T-helper 1 cell (primary cell): ENCODE measurements at regions not wholly inside any gene's neighbourhood (a gene's known extent, or its start where the extent isn't known, plus 50 kb on each side); places are given as distances from the start of the nearest gene placed in this dataset.
"Not testable (repeated sequence)": the region's sequence is repeated elsewhere in the genome, so short reads cannot be mapped to it uniquely, and the experiment has no call there.

Experiments
- DNase-seq, 5 donors: peaks; one replicate each; pipeline ENCODE4 v3.0.0-alpha.2; 2012 to 2020

DNA sequence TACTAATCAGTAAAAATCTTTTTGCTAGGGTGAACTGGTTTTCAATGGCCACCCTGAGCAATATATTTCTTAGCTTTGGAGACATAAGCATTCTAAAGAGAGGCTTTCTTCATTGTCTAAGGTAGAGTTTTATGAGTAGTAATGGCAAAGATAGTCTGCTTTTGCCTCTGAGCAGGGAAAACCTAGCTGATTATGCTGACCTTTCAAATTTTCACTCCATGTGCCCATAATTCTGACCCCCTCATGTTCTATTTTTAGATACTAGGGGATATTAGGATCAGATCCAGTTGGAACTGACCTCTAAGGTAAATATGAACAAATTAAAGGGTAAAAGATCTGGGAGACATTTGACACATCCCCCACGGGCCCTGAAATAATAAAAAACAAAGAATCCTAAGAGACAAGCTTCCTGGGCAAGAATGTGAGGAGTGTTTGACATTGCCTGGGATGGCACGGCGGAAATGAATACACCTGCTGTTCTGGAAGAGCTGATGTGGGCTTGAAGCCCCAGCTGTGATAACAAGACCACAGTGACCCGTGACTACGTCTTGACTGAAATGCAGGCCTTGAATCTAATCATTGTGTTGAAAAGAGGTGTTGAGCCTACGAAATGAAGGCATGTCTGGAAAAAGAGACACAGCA lies 392.1 kb upstream of the FRG1 start:
- no peak for DNase-seq

DNA sequence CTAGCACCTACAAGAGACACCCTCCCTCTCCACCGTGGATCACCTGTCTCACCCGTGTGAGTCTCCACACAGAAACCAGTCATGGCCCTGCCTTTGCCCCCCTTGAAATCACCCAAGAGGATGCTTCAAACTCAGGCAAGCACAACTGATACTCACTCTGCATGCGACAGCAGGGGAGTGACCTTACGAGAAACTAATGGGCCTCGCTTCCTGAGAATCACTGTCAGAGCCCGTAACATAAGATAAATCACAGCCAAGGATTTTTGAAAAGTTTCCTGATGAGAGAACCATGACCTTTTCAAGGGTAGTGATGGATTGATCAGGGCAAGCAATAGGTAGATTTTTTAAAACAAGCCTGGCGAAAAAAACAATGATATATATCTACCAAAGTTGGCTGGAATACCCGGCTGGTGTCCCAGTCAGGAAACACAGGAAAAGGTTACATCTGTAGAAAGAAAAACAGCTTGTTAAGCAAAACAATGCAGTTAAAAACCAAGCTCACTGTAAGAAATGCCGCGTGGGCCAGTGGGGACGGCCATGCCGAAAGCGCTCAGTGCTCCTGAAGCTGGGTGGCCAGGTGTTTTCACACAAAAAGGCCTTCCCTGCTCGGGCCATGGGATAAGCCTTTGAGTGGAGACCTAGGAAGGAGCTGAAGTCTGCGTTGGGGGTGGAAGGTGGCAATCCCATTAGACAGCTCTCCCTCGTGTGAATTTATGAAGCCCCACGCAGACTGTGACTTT lies 388.6 kb upstream of the FRG1 start:
- DNase-seq = not testable (repeated sequence)

DNA sequence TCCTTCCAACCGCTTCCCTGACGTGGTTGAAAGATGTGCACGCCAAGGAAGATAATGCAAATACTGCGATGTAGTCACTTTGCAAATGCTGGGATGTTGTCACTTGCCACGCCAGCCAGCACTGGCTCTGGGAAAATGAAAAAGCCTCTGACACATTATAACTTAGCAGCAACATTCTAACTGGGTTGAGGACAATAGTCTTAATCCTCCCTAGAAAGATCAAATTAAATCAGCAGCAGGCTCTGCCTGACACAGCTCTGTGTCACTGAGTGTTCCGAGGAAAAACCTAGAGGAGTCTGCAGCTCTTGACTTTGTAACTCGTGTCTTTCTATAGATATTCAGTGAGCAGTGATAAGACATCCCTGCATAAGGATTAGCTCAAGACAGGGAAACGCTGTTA lies 380.1 kb upstream of the FRG1 start:
- DNase-seq = not testable (repeated sequence)

DNA sequence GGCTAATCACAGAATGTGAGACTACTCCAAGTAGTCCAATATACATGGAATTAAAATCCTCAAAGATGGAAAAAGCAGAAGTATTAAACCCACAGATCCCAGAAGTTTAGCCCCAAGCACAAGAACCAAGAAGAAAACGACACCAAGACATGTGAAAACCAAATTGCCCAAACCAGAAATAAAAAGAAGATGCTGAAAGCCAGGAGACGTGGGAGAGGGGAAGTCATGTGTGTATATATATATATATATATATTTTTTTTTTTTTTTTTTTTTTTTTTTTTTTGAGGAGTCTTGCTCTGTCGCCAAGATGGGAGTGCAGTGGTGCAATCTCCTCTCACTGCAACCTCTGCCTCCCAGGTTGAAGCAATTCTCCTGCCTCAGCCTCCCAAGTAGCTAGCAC lies 376.9 kb upstream of the FRG1 start:
- DNase-seq = not testable (repeated sequence)

DNA sequence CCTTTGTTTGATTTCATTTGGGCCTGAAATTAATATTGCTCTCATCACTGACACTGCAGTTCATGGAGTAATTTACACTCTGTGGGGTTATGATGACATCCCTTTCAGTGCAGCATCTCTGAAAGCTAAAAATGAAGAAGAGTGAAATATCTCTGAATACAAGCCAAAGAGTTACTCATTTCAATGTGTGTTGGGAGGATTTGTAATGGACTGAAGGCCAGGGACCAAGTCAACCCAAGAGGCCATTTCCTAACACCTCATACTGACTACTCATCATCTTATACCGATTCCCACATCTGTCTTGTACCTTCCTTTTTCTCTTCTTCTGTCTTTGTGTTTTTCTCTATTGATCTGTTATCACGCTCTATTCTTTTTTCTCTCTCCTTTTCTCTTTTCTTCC lies 374.4 kb upstream of the FRG1 start:
- not testable (repeated sequence) for DNase-seq

DNA sequence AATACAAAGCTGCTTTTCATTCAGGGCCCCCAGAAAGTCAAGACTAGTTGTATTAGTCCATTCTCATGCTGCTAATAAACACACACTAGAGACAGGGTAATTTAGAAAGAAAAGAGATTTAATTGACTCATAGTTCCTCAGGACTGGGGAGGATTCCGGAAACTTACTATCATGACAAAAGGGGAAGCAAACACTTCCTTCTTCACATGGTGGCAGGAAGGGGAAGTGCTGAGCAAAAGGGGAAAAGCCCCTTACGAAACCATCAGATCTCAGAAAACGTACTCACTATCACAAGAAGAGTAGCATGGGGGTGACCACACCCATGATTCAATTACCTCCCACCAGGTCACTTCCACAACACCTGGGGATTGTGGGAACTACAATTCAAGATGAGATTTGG lies 373.8 kb upstream of the FRG1 start:
- DNase-seq = not testable (repeated sequence)

DNA sequence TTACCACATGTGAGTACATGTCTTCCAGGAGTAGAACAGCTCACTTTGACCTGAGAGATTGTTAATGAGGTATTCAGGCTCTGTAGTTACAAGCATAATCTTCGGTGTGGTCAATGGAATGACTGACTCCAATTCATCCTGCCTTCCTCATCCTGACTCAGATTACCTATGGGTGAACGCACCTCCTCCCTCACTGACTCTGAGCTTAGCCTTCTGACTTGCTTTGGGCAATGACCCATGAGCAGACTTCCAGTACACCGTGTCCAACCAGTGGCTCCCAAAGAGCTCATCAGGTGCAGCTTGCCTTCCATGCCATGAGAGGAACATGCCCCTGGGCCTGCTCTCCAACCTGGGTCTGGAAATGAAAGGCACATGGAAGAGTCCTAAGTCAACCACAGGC lies 361.0 kb upstream of the FRG1 start:
- not testable (repeated sequence) for DNase-seq

DNA sequence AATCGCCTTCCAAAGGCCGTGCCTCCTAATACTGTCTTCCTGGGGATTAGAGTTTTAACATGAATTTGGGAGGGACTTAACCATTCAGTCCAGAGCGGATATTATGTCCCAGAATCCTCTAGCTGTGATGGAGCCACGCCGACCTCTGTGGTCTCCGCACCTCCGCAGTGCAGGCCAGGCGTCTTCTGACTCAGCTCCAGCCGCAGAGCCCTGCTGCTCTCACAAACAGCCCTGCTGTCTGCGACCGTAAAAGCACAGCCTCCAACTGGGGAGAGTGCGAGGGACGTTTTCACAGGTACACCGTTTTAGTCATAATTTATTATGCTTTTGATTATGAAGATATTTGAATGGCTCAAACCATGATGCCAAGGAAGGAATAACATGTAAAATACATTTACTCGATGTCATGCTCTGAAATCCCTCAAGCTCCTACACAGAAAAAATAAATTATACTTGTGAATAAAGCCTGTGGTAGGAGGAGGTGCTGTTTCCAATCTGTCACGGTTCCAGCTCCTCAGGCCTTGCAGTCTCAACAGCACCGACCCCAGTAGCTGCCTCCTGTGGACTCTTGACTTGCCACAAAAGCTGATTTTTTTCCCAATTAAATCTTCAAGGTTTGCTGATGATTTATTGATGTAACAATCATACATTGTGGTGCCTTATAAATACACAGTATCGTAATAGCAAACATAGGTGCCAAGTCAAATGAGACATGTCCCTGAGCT lies 353.6 kb upstream of the FRG1 start:
- DNase-seq = not testable (repeated sequence)

DNA sequence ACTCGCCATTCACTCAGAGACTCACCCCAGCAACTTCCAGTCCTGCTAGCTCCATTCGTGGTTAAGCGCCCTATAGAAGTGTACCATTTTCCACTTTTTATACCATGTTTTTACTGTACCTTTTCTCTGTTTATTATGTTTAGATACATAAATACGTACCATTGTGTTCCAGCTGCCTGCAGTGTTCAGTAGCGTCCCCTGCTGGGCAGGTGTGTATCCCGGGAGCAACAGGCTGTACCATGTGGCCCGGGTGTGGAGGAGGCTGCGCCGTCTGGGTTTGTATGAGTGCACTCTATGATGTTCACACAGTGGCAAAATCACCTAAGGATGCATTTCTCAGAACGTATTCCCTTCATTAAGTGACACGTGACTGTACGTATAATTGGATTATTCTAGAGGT lies 351.5 kb upstream of the FRG1 start:
- not testable (repeated sequence) for DNase-seq

DNA sequence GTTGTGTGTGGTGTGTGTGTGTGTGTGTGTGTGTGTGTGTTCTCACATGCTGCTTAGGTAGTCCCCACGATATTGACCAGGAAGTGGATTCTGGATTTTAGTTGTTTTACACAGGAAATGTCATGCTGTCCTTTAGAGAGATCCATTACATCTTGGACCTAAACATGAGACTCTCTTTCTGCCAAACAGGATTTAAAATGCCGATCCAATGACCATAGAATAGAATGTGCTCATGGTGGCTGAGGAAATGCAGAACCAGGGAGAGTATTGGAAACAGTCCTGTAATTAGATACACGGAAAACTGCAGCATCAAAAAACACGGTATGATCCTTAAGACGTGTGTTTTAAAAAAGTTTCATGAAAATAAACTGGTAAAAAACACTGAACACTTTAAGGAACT lies 347.8 kb upstream of the FRG1 start:
- DNase-seq = no peak

DNA sequence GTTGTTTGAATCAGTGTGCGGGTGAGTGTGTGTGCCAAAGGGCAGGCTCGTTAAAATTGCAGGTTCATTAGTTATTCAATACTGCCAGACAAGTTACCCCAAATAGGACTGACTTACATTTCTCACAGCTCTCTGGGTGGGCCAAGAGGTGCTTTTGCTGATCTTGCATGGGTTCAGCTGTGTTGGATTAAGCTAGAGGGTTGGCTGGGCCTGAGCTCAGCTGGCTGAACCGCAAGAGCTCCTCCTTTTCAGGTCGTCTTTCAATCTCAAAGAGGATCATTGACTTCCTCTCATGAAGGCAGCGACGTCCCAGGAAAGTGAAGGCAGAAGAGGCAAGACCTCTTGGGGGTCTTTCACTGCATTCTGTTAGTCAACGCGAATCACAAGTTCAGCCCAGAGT lies 343.3 kb upstream of the FRG1 start:
- no peak for DNase-seq

DNA sequence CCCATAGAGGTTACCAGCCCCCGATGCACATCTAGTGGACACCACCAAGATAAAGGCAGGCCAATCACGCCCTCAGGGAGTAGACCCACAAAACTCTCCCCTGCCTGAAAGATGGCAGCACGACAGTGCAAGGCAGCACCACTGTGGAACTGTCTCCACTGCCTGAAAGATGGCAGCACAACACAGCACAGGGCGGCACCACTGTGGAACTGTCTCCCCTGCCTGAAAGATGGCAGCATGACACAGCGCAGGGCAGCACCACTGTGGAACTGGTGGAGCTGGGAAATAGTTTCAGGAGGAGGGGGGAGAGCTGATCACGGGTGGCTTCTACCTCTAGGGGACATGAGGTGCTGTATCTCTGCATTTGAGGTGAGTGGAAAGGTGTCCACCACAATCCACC lies 340.4 kb upstream of the FRG1 start:
- no peak for DNase-seq

DNA sequence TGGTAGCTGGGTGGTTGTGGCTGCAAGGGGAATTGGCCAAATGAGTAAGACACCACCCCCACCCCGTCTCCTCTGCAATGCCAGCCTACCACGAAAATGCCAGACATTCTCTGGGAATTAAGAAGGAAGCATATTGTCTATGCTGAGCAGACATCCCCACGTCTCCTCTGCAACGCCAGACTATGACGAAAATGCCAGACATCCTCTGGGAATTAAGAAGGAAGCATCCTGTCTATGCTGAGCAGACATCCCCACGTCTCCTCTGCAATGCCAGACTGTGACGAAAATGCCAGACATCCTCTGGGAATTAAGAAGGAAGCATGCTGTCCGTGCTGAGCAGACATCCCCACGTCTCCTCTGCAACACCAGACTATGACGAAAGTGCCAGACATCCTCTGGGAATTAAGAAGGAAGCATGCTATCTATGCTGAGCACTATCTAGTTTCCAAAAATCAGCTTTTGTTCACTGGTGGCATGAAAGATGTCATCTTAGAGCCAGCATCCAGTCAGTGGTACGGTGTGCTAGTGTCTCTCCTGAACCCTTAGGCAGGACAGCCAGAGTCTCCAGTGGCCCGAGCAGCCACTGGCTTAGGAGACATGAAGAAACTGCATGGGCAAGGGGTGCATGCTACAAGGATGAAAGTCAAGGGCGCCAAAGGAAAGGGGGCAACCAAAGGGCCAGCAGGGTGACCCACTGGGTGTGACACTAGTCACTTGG lies 339.8 kb upstream of the FRG1 start:
- DNase-seq = no peak

DNA sequence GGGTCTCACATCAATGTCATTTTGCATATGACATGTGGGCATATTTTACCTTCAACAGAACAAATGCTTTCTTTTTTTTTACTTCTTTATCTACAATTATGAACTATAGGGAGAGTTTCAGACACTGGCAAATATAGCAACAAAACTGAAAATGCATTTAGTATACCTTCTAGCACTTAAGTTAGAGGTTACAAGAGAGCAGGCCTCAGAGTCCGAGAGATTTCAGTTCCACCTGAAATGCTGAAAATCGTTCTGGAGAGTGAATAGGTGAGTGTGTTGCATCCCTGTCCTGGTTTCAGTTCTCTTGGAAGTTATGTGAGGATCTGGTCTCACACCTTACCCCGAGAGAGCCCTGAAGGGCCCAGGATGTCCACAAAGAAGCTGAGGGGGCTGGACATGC lies 337.8 kb upstream of the FRG1 start:
- not testable (repeated sequence) for DNase-seq

DNA sequence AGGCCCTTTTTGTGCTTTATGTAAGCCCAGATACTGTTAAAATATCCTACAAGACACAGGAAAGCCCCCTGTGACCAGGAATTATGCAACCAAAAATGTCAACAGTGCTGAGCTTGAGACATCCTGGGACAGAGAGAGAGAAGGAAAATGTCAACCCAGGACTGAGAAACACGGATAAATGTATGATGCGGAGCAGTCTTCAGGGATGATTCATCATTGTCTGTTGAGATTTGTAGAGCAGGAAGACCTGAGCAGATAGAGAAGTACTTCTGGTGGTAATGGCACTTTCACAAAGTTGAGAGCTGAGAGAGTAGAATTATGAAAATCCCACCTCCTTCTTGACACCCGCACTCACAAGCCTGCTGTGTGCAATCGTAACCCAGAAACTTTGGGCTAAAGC lies 330.1 kb upstream of the FRG1 start:
- not testable (repeated sequence) for DNase-seq

DNA sequence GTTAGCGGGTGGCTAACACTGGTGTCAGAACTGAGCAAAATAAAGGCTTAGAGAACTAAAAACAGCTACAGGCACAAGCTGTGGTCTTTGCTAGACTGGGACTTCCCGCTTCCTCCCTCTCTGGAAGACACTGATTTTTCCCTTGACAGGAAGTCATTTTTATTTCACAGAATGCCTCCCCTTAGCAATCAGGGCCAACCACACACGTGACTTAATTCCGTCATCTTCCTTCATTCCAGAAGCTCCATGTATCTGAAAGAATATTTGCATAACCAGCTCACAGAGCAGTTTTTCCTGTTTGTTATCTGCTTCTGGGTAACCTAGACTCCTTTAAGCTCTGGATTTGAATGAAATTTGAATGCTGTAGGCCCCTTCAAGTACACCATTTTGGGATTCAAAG lies 327.5 kb upstream of the FRG1 start:
- DNase-seq = no peak

DNA sequence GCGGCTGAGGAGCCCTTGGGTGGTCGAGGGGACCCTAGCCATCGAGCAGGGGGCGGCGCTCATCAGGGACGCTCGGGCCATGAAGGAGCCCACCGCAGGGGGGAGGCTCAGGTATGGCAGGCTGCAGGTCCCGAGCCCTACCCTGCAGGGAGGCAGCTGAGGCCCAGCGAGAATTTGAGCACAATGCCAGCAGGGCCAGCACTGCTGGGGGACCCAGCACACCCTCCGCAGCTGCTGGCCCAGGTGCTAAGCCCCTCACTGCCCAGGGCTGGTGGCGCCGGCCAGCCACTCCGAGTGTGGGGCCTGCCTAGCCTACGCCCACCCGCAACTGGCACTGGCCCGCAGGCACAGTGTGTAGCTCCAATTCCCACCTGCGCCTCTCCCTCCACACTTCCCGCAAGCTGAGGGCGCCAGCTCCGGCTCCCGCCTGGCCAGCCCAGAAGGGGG lies 325.4 kb upstream of the FRG1 start:
- DNase-seq = no peak

DNA sequence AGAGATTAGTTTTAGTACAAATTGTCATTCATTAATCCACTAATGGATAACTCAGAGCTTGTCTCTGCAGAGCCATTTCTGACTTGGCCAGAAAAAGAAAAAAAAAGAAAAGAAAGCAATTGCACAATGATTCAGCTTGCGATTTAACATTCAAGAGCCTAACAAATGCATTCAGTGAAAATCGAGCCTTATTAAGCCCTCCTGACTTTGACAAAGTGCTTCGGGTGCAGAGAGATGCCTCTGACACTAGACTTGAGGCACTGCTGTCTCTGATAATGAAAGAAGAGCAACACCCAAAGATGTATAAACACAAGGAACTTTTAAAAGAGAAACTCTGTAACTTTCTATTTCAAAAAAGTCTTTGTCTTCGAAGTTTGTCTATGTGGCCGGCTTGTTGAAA lies 322.9 kb upstream of the FRG1 start:
- DNase-seq = not testable (repeated sequence)

DNA sequence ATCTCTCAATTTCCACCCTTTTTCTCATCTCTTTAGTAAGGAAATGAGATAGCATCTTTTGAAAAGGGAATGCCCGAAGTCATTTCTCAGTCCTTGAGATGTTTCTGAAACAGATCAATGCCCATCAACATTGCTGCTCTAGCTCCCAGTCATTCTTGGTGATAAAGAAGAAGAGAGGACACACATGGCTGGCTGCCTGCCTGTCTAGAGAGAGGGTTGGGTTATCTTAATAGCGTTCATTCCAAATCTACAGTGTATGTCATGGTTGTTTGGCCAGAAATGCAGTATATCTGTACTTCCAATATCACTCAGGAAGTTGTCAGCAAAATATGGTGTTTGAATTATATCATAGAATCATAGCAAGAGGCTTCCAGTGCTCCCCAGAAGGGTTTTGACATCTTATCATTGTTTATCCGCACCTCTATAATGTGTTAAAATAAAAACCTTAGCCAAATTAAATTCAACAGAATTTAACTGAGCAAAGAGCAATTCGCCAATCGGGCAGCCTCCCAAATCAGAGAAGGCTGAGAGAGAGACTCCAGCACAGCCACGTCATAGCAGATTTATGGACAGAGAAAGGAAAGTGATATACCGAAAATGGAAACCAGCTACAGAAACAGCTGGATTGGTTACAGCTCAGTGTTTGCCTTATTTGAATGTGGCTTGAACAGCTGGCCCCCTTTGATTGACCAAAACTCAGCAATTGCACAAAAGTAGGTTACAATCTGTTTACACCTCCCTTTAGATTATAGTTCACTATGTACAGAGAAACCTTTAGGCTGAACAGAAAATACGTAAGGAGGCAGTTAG lies 321.0 kb upstream of the FRG1 start:
- DNase-seq = not testable (repeated sequence)

DNA sequence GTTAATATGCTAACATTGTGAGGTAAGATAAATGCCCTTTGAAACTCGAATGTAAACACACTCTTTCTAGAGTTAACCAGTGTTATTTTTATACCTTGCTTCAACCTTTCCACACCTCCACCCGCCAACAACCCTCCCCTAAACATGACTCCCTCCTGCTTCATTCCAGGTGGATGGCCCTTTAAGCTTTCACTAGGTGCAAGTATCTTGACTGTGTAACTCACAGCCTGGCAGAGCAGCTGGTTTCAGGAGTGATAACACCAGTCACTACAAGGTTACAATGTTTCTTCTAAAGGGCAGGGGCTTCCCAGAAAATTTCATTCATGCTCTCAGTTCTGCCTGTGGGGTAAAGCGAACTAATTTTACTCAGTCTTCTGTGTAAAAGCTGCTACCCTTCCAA lies 318.1 kb upstream of the FRG1 start:
- not testable (repeated sequence) for DNase-seq

DNA sequence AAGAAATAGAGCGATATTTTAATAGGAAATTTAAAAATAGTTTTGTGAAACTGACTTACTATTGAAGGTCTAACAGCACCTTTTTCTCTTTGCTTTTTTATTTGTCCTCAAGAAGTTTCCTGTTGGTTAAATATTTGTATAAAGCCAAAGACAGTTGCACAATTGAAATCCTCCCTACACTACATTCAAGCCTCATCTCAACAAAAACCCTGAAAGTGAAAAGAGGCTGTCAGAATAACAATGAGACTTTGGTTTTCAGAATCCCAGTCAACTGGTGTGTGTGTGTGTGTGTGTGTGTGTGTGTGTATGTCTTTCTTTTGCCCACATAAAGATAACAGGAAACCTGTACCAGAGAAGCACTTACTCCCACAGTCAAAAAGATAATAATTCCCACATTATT lies 313.6 kb upstream of the FRG1 start:
- not testable (repeated sequence) for DNase-seq

DNA sequence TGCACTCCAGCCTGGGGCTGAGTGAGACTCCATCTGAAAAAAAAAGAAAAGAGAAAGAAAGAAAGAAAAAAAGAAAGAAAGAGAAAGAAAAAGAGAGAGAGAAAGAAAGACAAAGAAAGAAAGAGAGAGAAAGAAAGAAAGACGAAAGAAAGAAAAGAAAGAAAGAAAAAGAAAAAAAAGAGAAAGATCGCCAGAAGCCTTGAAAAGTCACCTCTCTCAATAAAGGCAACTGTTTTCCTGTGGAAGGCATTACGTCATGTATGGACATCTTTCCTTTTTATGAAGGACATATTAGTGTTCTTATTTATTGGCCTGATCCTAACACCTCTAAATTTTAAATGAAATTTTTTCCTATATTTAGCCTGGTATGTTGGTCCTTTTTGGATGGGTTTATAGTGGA lies 310.9 kb upstream of the FRG1 start:
- DNase-seq = not testable (repeated sequence)
